ENCODE measurements at regions not wholly inside any gene's neighbourhood (a gene's known extent, or its start where the extent isn't known, plus 50 kb on each side); places are given as distances from the start of the nearest gene placed in this dataset.

- H3K27me3 Mint-ChIP-seq (ENCODE audit: insufficient read depth, unreplicated experiment) = peaks cover 7% of the 10 kb centered on the region
- H3K4me1 ChIP-seq = no peaks in the 10 kb centered on the region
- ChIA-PET CTCF (no interaction called here), POLR2A (no interaction called here)
- BruUV-seq (replicated peaks) = no TSS peak
- H3K9me3 ChIP-seq = no peaks in the 10 kb centered on the region
- no peak for DNase-seq
- H3K4me3 ChIP-seq (ENCODE audit: low read depth, low read length) = no peak overlapping the region
- H3K36me3 Mint-ChIP-seq (ENCODE audit: insufficient read depth, unreplicated experiment) = no peaks in the 10 kb centered on the region
- H3K27ac Mint-ChIP-seq (ENCODE audit: unreplicated experiment) = no peak overlapping the region
- H3K9me3 Mint-ChIP-seq (ENCODE audit: unreplicated experiment) = peaks cover 12% of the 10 kb centered on the region
- no peaks in the 10 kb centered on the region for H3K27me3 ChIP-seq (replicated peaks; ENCODE audit: control insufficient read depth, insufficient read depth, low read length)
- no peaks in the 10 kb centered on the region for H3K4me1 Mint-ChIP-seq (ENCODE audit: low read depth, unreplicated experiment)
- H3K36me3 ChIP-seq (ENCODE audit: control insufficient read depth, insufficient read depth, low read length) = no peaks in the 10 kb centered on the region
- no peak for TF ChIP-seq CTCF (IDR thresholded peaks at IDR 0.05; ENCODE audit: insufficient read depth in 1 of 2, low read depth in 1 of 2, low read length in 1 of 2, severe bottlenecking in 1 of 2, unreplicated experiment in 1 of 2)
- H3K4me3 Mint-ChIP-seq (ENCODE audit: unreplicated experiment) = no peak overlapping the region
- intact Hi-C loops (cut with micrococcal nuclease; ENCODE audit: unreplicated experiment) = no loop called here
Observed at GRCh38 chr3:158936530-158937113, 134.8 kb downstream of the MFSD1 start.

GRCh38 chr3:158950178-158950901, 148.5 kb downstream of the MFSD1 start:
- Mint-ChIP-seq H3K4me1 (ENCODE audit: low read depth, unreplicated experiment) (no peaks in the 10 kb centered on the region), H3K27me3 (ENCODE audit: insufficient read depth, unreplicated experiment) (peaks cover 12% of the 10 kb centered on the region), H3K36me3 (ENCODE audit: insufficient read depth, unreplicated experiment) (no peaks in the 10 kb centered on the region), H3K27ac (ENCODE audit: unreplicated experiment) (no peak overlapping the region), H3K4me3 (ENCODE audit: unreplicated experiment) (no peak overlapping the region), H3K9me3 (ENCODE audit: unreplicated experiment) (no peaks in the 10 kb centered on the region)
- CTCF ChIA-PET = no interaction called here
- Histone ChIP-seq H3K9me3 (no peaks in the 10 kb centered on the region), H3K4me3 (ENCODE audit: low read depth, low read length) (no peak overlapping the region), H3K4me1 (no peaks in the 10 kb centered on the region), H3K27me3 (replicated peaks; ENCODE audit: control insufficient read depth, insufficient read depth, low read length) (no peaks in the 10 kb centered on the region), H3K36me3 (ENCODE audit: control insufficient read depth, insufficient read depth, low read length) (no peaks in the 10 kb centered on the region)
- no TSS peak for BruUV-seq (replicated peaks)
- TF ChIP-seq CTCF (IDR thresholded peaks at IDR 0.05; ENCODE audit: insufficient read depth in 1 of 2, low read depth in 1 of 2, low read length in 1 of 2, severe bottlenecking in 1 of 2, unreplicated experiment in 1 of 2) = no peak
- POLR2A ChIA-PET = no interaction called here
- DNase-seq = no peak
- intact Hi-C loops (cut with micrococcal nuclease; ENCODE audit: unreplicated experiment) = no loop called here

GRCh38 chr3:158953131-158953530, 151.3 kb downstream of the MFSD1 start:
- Mint-ChIP-seq H3K27me3 (ENCODE audit: insufficient read depth, unreplicated experiment) (peaks cover 11% of the 10 kb centered on the region), H3K36me3 (ENCODE audit: insufficient read depth, unreplicated experiment) (no peaks in the 10 kb centered on the region), H3K4me3 (ENCODE audit: unreplicated experiment) (no peak overlapping the region), H3K27ac (ENCODE audit: unreplicated experiment) (no peak overlapping the region), H3K4me1 (ENCODE audit: low read depth, unreplicated experiment) (no peaks in the 10 kb centered on the region), H3K9me3 (ENCODE audit: unreplicated experiment) (no peaks in the 10 kb centered on the region)
- Histone ChIP-seq H3K27me3 (replicated peaks; ENCODE audit: control insufficient read depth, insufficient read depth, low read length) (no peaks in the 10 kb centered on the region), H3K4me3 (ENCODE audit: low read depth, low read length) (no peak overlapping the region), H3K4me1 (no peaks in the 10 kb centered on the region), H3K9me3 (no peaks in the 10 kb centered on the region), H3K36me3 (ENCODE audit: control insufficient read depth, insufficient read depth, low read length) (no peaks in the 10 kb centered on the region)
- no peak for DNase-seq
- intact Hi-C loops (cut with micrococcal nuclease; ENCODE audit: unreplicated experiment) = no loop called here
- no peak for TF ChIP-seq CTCF (IDR thresholded peaks at IDR 0.05; ENCODE audit: insufficient read depth in 1 of 2, low read depth in 1 of 2, low read length in 1 of 2, severe bottlenecking in 1 of 2, unreplicated experiment in 1 of 2)
- ChIA-PET CTCF (no interaction called here), POLR2A (no interaction called here)
- no TSS peak for BruUV-seq (replicated peaks)
